H9 (cell line): ENCODE measurements at regions not wholly inside any gene's neighbourhood (a gene's known extent, or its start where the extent isn't known, plus 50 kb on each side); places are given as distances from the start of the nearest gene placed in this dataset.

Source experiments
- DNase-seq: peaks from one replicate; pipeline ENCODE4 v3.0.0-alpha.2; 2017
- H2AFZ ChIP-seq: one replicate; pipeline ENCODE4 v1.6.1; 2013; ENCODE audit warnings: mild to moderate bottlenecking, low read length, control low read depth, moderate library complexity
- H2AK5ac ChIP-seq: 2 replicates; pipeline ENCODE4 v1.6.1; 2013; ENCODE audit warnings: low read length, control low read depth, mixed read lengths; ENCODE audit not compliant: insufficient read length
- H2BK120ac ChIP-seq: one replicate; pipeline ENCODE4 v1.6.1; 2013; ENCODE audit warnings: low read depth, mild to moderate bottlenecking, low read length, control low read depth, inconsistent platforms; ENCODE audit not compliant: poor library complexity, severe bottlenecking
- H2BK12ac ChIP-seq: 2 replicates; pipeline ENCODE4 v1.6.1; 2013; ENCODE audit warnings: low read length, control low read depth, mixed read lengths, low read depth; ENCODE audit not compliant: insufficient read length
- H2BK15ac ChIP-seq: 2 replicates; pipeline ENCODE4 v1.6.1; 2013; ENCODE audit warnings: low read depth, low read length, control low read depth
- H2BK20ac ChIP-seq: one replicate; pipeline ENCODE4 v1.6.1; 2013; ENCODE audit warnings: low read depth, mild to moderate bottlenecking, low read length, control low read depth, inconsistent platforms; ENCODE audit not compliant: poor library complexity, severe bottlenecking
- H2BK5ac ChIP-seq: 2 replicates; pipeline ENCODE4 v1.6.1; 2013; ENCODE audit warnings: low read length, control low read depth, mixed read lengths; ENCODE audit not compliant: insufficient read length
- H3K14ac ChIP-seq: 2 replicates; pipeline ENCODE4 v1.6.1; 2013; ENCODE audit warnings: low read length, control low read depth; ENCODE audit not compliant: insufficient read depth
- H3K18ac ChIP-seq: 2 replicates; pipeline ENCODE4 v1.6.1; 2013; ENCODE audit warnings: low read depth, mild to moderate bottlenecking, mixed read lengths, low read length, control low read depth; ENCODE audit not compliant: insufficient read length
- H3K23ac ChIP-seq: 2 replicates; pipeline ENCODE4 v1.6.1; 2013; ENCODE audit warnings: low read length, control low read depth, mixed read lengths, low read depth; ENCODE audit not compliant: insufficient read length
- H3K23me2 ChIP-seq: 2 replicates; pipeline ENCODE4 v1.6.1; 2013; ENCODE audit warnings: low read depth, mild to moderate bottlenecking, mixed read lengths, low read length, control low read depth; ENCODE audit not compliant: insufficient read length, poor library complexity, severe bottlenecking
- H3K27ac ChIP-seq: 2 replicates; pipeline ENCODE4 v1.5.1; 2013; ENCODE audit warnings: low read length, control low read depth, mixed read lengths, low read depth; ENCODE audit not compliant: insufficient read length
- H3K27me3 ChIP-seq: 2 replicates; pipeline ENCODE4 v1.6.1; 2013; ENCODE audit warnings: low read length, control low read depth, inconsistent platforms; ENCODE audit not compliant: insufficient read depth
- H3K4ac ChIP-seq: 2 replicates; pipeline ENCODE4 v1.6.1; 2013; ENCODE audit warnings: low read depth, mild to moderate bottlenecking, control low read depth, inconsistent platforms, low read length, moderate library complexity
- H3K4me1 ChIP-seq: 2 replicates; pipeline ENCODE4 v1.6.1; 2013; ENCODE audit warnings: low read length, control low read depth, inconsistent platforms; ENCODE audit not compliant: insufficient read depth
- H3K4me2 ChIP-seq: 2 replicates; pipeline ENCODE4 v1.6.1; 2013; ENCODE audit warnings: low read length, control low read depth, mixed read lengths; ENCODE audit not compliant: insufficient read length, insufficient read depth
- H3K56ac ChIP-seq: 2 replicates; pipeline ENCODE4 v1.6.1; 2013; ENCODE audit warnings: low read depth, mild to moderate bottlenecking, mixed read lengths, low read length, control low read depth; ENCODE audit not compliant: insufficient read length
- H3K79me1 ChIP-seq: 2 replicates; pipeline ENCODE4 v1.6.1; 2013; ENCODE audit warnings: low read depth, mild to moderate bottlenecking, moderate library complexity, low read length, control low read depth, inconsistent platforms; ENCODE audit not compliant: insufficient read depth, poor library complexity, severe bottlenecking
- H3K79me2 ChIP-seq: 2 replicates; pipeline ENCODE4 v1.6.1; 2013; ENCODE audit warnings: low read length, control low read depth, inconsistent platforms; ENCODE audit not compliant: insufficient read depth
- H3K9ac ChIP-seq: 2 replicates; pipeline ENCODE4 v1.6.1; 2013; ENCODE audit warnings: low read length, control low read depth, mixed read lengths; ENCODE audit not compliant: insufficient read length; ENCODE audit errors: extremely low read depth
- H3K9me3 ChIP-seq: one replicate; pipeline ENCODE4 v1.6.1; 2013; ENCODE audit warnings: low read depth, low read length, inconsistent platforms; ENCODE audit not compliant: control insufficient read depth
- H3T11ph ChIP-seq: one replicate; pipeline ENCODE4 v1.6.1; 2013; ENCODE audit warnings: mild to moderate bottlenecking, low read length, control low read depth, inconsistent platforms
- H4K20me1 ChIP-seq: one replicate; pipeline ENCODE4 v1.6.1; 2013; ENCODE audit not compliant: control insufficient read depth, insufficient read length, insufficient read depth
- H4K5ac ChIP-seq: 2 replicates; pipeline ENCODE4 v1.6.1; 2013; ENCODE audit warnings: low read depth, mild to moderate bottlenecking, mixed read lengths, low read length, control low read depth; ENCODE audit not compliant: insufficient read length
- H4K8ac ChIP-seq: replicated peaks from 2 replicates; pipeline ENCODE4 v1.6.1; 2013; ENCODE audit warnings: low read length, control low read depth, mixed read lengths, low read depth; ENCODE audit not compliant: insufficient read length
- H4K91ac ChIP-seq: 2 replicates; pipeline ENCODE4 v1.6.1; 2013; ENCODE audit warnings: low read depth, mild to moderate bottlenecking, moderate library complexity, mixed read lengths, low read length, control low read depth; ENCODE audit not compliant: insufficient read length
- H3K27ac Mint-ChIP-seq, 3 experiments: 2 replicates in 2 of 3; 3 replicates in 1 of 3; pipeline ENCODE4 v1.8.0; 2020 to 2021; ENCODE audit warnings: mixed read lengths in 3 of 3, mild to moderate bottlenecking in 1 of 3, moderate library complexity in 1 of 3
- H3K27me3 Mint-ChIP-seq: 2 replicates; pipeline ENCODE4 v1.8.0; 2021; ENCODE audit warnings: low read depth, mild to moderate bottlenecking, moderate library complexity, mixed read lengths
- H3K36me3 Mint-ChIP-seq, 3 experiments: 2 replicates in 2 of 3; 3 replicates in 1 of 3; pipeline ENCODE4 v1.8.0; 2020 to 2021; ENCODE audit warnings: low read depth in 3 of 3, mixed read lengths in 3 of 3; ENCODE audit not compliant: insufficient read depth in 1 of 3
- H3K4me1 Mint-ChIP-seq, 2 experiments: 2 replicates each; pipeline ENCODE4 v1.8.0; 2020; ENCODE audit warnings: mixed read lengths in 2 of 2
- H3K4me3 Mint-ChIP-seq, 2 experiments: 2 replicates in 1 of 2; 3 replicates in 1 of 2; pipeline ENCODE4 v1.8.0; 2020 to 2021; ENCODE audit warnings: mild to moderate bottlenecking in 2 of 2, mixed read lengths in 2 of 2, moderate library complexity in 1 of 2
- H3K9me3 Mint-ChIP-seq, 2 experiments: 2 replicates in 1 of 2; 3 replicates in 1 of 2; pipeline ENCODE4 v1.8.0; 2020; ENCODE audit warnings: mild to moderate bottlenecking in 2 of 2, mixed read lengths in 2 of 2, moderate library complexity in 1 of 2
- CTCF ChIP-seq: fragments of 200-600 bp; sonication (generic); conservative IDR thresholded peaks from 3 replicates; pipeline ENCODE4 v1.8.0; 2021; ENCODE audit warnings: antibody characterized with exemption, mild to moderate bottlenecking
- WGBS: extraction: QIAGEN DNeasy Blood & Tissue Kit; methylation state at CpG from one replicate; pipeline ENCODE4 v1.1.7; 2013; ENCODE audit warnings: missing lambda C conversion rate, low lambda C conversion rate, mixed read lengths; ENCODE audit not compliant: insufficient read length; ENCODE audit errors: extremely low coverage; 5-methylcytosine and 5-hydroxymethylcytosine counted together

GRCh38 chr15:92787116-92787515 is 113.0 kb upstream of the CHD2 start:
- Histone ChIP-seq H2BK120ac (no peak overlapping the region), H4K8ac (no peak overlapping the region), H4K5ac (no peak overlapping the region), H3K18ac (no peak overlapping the region), H2AFZ (no peak overlapping the region), H2BK20ac (no peak overlapping the region), H2AK5ac (no peak overlapping the region), H3T11ph (no peak overlapping the region), H3K79me1 (no peaks in the 10 kb centered on the region), H3K4ac (no peak overlapping the region), H3K14ac (no peak overlapping the region), H3K27ac (no peak overlapping the region), H2BK5ac (no peak overlapping the region), H2BK12ac (no peak overlapping the region), H3K4me1 (no peaks in the 10 kb centered on the region), H2BK15ac (no peak overlapping the region), H3K23me2 (no peaks in the 10 kb centered on the region), H3K4me2 (no peak overlapping the region), H3K27me3 (no peaks in the 10 kb centered on the region), H4K91ac (no peak overlapping the region), H3K9ac (no peak overlapping the region), H4K20me1 (no peaks in the 10 kb centered on the region), H3K56ac (no peak overlapping the region), H3K9me3 (no peaks in the 10 kb centered on the region), H3K23ac (no peak overlapping the region), H3K79me2 (no peaks in the 10 kb centered on the region)
- H3K27me3 Mint-ChIP-seq: no peaks in the 10 kb centered on the region; the same call in 1 of the 2 replicates
- peaks cover 2% of the 10 kb centered on the region in 2 experiments; a peak in 2 of 5 replicates for H3K9me3 Mint-ChIP-seq
- no peak overlapping the region for H3K27ac Mint-ChIP-seq
- no peak for TF ChIP-seq CTCF
- H3K36me3 Mint-ChIP-seq: peaks cover 5 to 8% (median 8%) of the 10 kb centered on the region in 3 experiments; a peak in 5 of 7 replicates
- no peaks in the 10 kb centered on the region for H3K4me1 Mint-ChIP-seq
- DNase-seq: no peak
- no CpG with 5 or more reads among the region's 3 CpGs for WGBS
- no peak overlapping the region for H3K4me3 Mint-ChIP-seq
